ENCODE measurements at regions not wholly inside any gene's neighbourhood (a gene's known extent, or its start where the extent isn't known, plus 50 kb on each side); places are given as distances from the start of the nearest gene placed in this dataset.

- no peak for DNase-seq
- H4K91ac ChIP-seq (ENCODE audit: low read depth, low read length): no peak overlapping the region
Observed at GRCh38 chr18:28766721-28767120, 589.8 kb upstream of the CDH2 start.

GRCh38 chr18:28766027-28766426 is 589.1 kb upstream of the CDH2 start:
- no peak overlapping the region for H4K8ac ChIP-seq (ENCODE audit: low read depth, low read length)
- H3K9ac ChIP-seq (ENCODE audit: low read length): no peak overlapping the region
- H2AFZ ChIP-seq (ENCODE audit: insufficient read depth, low read length, poor library complexity): no peak overlapping the region
- no peak overlapping the region for H3K4me3 ChIP-seq (ENCODE audit: low read depth, low read length)
- no peaks in the 10 kb centered on the region for H3K27me3 ChIP-seq (ENCODE audit: insufficient read depth, low read length)
- H3K79me1 ChIP-seq (ENCODE audit: low read length): no peaks in the 10 kb centered on the region
- DNase-seq: no peak
- no peak overlapping the region for H3K4ac ChIP-seq (ENCODE audit: low read depth, low read length)
- H3K18ac ChIP-seq (ENCODE audit: low read length): no peak overlapping the region
- no peak overlapping the region for H2BK12ac ChIP-seq (ENCODE audit: low read length)
- no peak overlapping the region for H2BK5ac ChIP-seq (ENCODE audit: low read depth, low read length, poor library complexity)
- no peaks in the 10 kb centered on the region for H3K4me1 ChIP-seq (ENCODE audit: control insufficient read depth in 1 of 2, insufficient read depth in 2 of 2, low read length in 2 of 2)
- no peaks in the 10 kb centered on the region for H3K9me3 ChIP-seq (ENCODE audit: insufficient read depth, low read depth, low read length)
- no peak overlapping the region for H4K91ac ChIP-seq (ENCODE audit: low read depth, low read length)
- no peaks in the 10 kb centered on the region for H3K36me3 ChIP-seq (ENCODE audit: control insufficient read depth in 1 of 2, insufficient read depth in 2 of 2, low read length in 2 of 2)
- no peak overlapping the region for H4K12ac ChIP-seq (ENCODE audit: low read depth, low read length)
- no peak overlapping the region for H2BK120ac ChIP-seq (ENCODE audit: insufficient read depth, low read length, poor library complexity)
- H3K14ac ChIP-seq (ENCODE audit: low read length): no peak overlapping the region
- no peak overlapping the region for H3K23ac ChIP-seq (ENCODE audit: low read length)
- WGBS (ENCODE audit: extremely low coverage, insufficient coverage, insufficient read length): no CpG with 5 or more reads among the region's 2 CpGs
- H3K79me2 ChIP-seq (ENCODE audit: control insufficient read depth, insufficient read depth, low read length, poor library complexity): no peaks in the 10 kb centered on the region
- H3K27ac ChIP-seq (ENCODE audit: low read depth, low read length): no peak overlapping the region
- no peak overlapping the region for H2AK5ac ChIP-seq (ENCODE audit: low read length)
- no peak overlapping the region for H3K4me2 ChIP-seq (ENCODE audit: low read length)

More at GRCh38 chr18:28766721-28767120, 589.8 kb upstream of the CDH2 start:
- no peaks in the 10 kb centered on the region for H3K4me1 ChIP-seq (ENCODE audit: control insufficient read depth in 1 of 2, insufficient read depth in 2 of 2, low read length in 2 of 2)
- H3K4ac ChIP-seq (ENCODE audit: low read depth, low read length): no peak overlapping the region
- no peak overlapping the region for H2BK120ac ChIP-seq (ENCODE audit: insufficient read depth, low read length, poor library complexity)
- no peak overlapping the region for H3K9ac ChIP-seq (ENCODE audit: low read length)
- no peak overlapping the region for H4K12ac ChIP-seq (ENCODE audit: low read depth, low read length)
- H3K36me3 ChIP-seq (ENCODE audit: control insufficient read depth in 1 of 2, insufficient read depth in 2 of 2, low read length in 2 of 2): no peaks in the 10 kb centered on the region
- no peak overlapping the region for H2BK12ac ChIP-seq (ENCODE audit: low read length)
- no peaks in the 10 kb centered on the region for H3K79me1 ChIP-seq (ENCODE audit: low read length)
- H3K9me3 ChIP-seq (ENCODE audit: insufficient read depth, low read depth, low read length): no peaks in the 10 kb centered on the region
- no peak overlapping the region for H3K4me3 ChIP-seq (ENCODE audit: low read depth, low read length)
- no peak overlapping the region for H2BK5ac ChIP-seq (ENCODE audit: low read depth, low read length, poor library complexity)
- no peak overlapping the region for H4K8ac ChIP-seq (ENCODE audit: low read depth, low read length)
- no peak overlapping the region for H3K23ac ChIP-seq (ENCODE audit: low read length)
- H3K79me2 ChIP-seq (ENCODE audit: control insufficient read depth, insufficient read depth, low read length, poor library complexity): no peaks in the 10 kb centered on the region
- H2AK5ac ChIP-seq (ENCODE audit: low read length): no peak overlapping the region
- H3K18ac ChIP-seq (ENCODE audit: low read length): no peak overlapping the region
- H3K14ac ChIP-seq (ENCODE audit: low read length): no peak overlapping the region
- no peak overlapping the region for H3K27ac ChIP-seq (ENCODE audit: low read depth, low read length)
- H2AFZ ChIP-seq (ENCODE audit: insufficient read depth, low read length, poor library complexity): no peak overlapping the region
- H3K27me3 ChIP-seq (ENCODE audit: insufficient read depth, low read length): no peaks in the 10 kb centered on the region
- no peak overlapping the region for H3K4me2 ChIP-seq (ENCODE audit: low read length)

- H3K14ac ChIP-seq (ENCODE audit: low read length): no peak overlapping the region
- H2BK12ac ChIP-seq (ENCODE audit: low read length): no peak overlapping the region
- H3K27ac ChIP-seq (ENCODE audit: low read depth, low read length): no peak overlapping the region
- no peak overlapping the region for H3K9ac ChIP-seq (ENCODE audit: low read length)
- DNase-seq: no peak
- no peak overlapping the region for H3K4me2 ChIP-seq (ENCODE audit: low read length)
- H3K27me3 ChIP-seq (ENCODE audit: insufficient read depth, low read length): no peaks in the 10 kb centered on the region
- no peak overlapping the region for H3K23ac ChIP-seq (ENCODE audit: low read length)
- no peaks in the 10 kb centered on the region for H3K9me3 ChIP-seq (ENCODE audit: insufficient read depth, low read depth, low read length)
- no peak overlapping the region for H3K18ac ChIP-seq (ENCODE audit: low read length)
- H3K79me2 ChIP-seq (ENCODE audit: control insufficient read depth, insufficient read depth, low read length, poor library complexity): no peaks in the 10 kb centered on the region
- H2AK5ac ChIP-seq (ENCODE audit: low read length): no peak overlapping the region
- H2AFZ ChIP-seq (ENCODE audit: insufficient read depth, low read length, poor library complexity): no peak overlapping the region
- no peak overlapping the region for H4K91ac ChIP-seq (ENCODE audit: low read depth, low read length)
- WGBS (ENCODE audit: extremely low coverage, insufficient coverage, insufficient read length): no CpG with 5 or more reads among the region's 5 CpGs
- no peak overlapping the region for H4K12ac ChIP-seq (ENCODE audit: low read depth, low read length)
- no peaks in the 10 kb centered on the region for H3K36me3 ChIP-seq (ENCODE audit: control insufficient read depth in 1 of 2, insufficient read depth in 2 of 2, low read length in 2 of 2)
- H3K79me1 ChIP-seq (ENCODE audit: low read length): no peaks in the 10 kb centered on the region
- H4K8ac ChIP-seq (ENCODE audit: low read depth, low read length): no peak overlapping the region
- H3K4me1 ChIP-seq (ENCODE audit: control insufficient read depth in 1 of 2, insufficient read depth in 2 of 2, low read length in 2 of 2): no peaks in the 10 kb centered on the region
- no peak overlapping the region for H2BK5ac ChIP-seq (ENCODE audit: low read depth, low read length, poor library complexity)
- H2BK120ac ChIP-seq (ENCODE audit: insufficient read depth, low read length, poor library complexity): no peak overlapping the region
- H3K4ac ChIP-seq (ENCODE audit: low read depth, low read length): no peak overlapping the region
- H3K4me3 ChIP-seq (ENCODE audit: low read depth, low read length): no peak overlapping the region
Observed at GRCh38 chr18:28760299-28760698, 583.4 kb upstream of the CDH2 start.

GRCh38 chr18:28757466-28758008 is 580.6 kb upstream of the CDH2 start:
- no peaks in the 10 kb centered on the region for H3K79me1 ChIP-seq (ENCODE audit: low read length)
- H3K4me1 ChIP-seq (ENCODE audit: control insufficient read depth in 1 of 2, insufficient read depth in 2 of 2, low read length in 2 of 2): no peaks in the 10 kb centered on the region
- no peak overlapping the region for H3K4ac ChIP-seq (ENCODE audit: low read depth, low read length)
- no peak overlapping the region for H3K27ac ChIP-seq (ENCODE audit: low read depth, low read length)
- no peaks in the 10 kb centered on the region for H3K79me2 ChIP-seq (ENCODE audit: control insufficient read depth, insufficient read depth, low read length, poor library complexity)
- no peaks in the 10 kb centered on the region for H3K36me3 ChIP-seq (ENCODE audit: control insufficient read depth in 1 of 2, insufficient read depth in 2 of 2, low read length in 2 of 2)
- H3K14ac ChIP-seq (ENCODE audit: low read length): no peak overlapping the region
- no peaks in the 10 kb centered on the region for H3K27me3 ChIP-seq (ENCODE audit: insufficient read depth, low read length)
- no peak overlapping the region for H2AK5ac ChIP-seq (ENCODE audit: low read length)
- WGBS (ENCODE audit: extremely low coverage, insufficient coverage, insufficient read length): no CpG with 5 or more reads among the region's 3 CpGs
- no peak overlapping the region for H3K9ac ChIP-seq (ENCODE audit: low read length)
- H3K23ac ChIP-seq (ENCODE audit: low read length): no peak overlapping the region
- no peak overlapping the region for H3K4me2 ChIP-seq (ENCODE audit: low read length)
- no peak overlapping the region for H4K91ac ChIP-seq (ENCODE audit: low read depth, low read length)
- no peak overlapping the region for H4K12ac ChIP-seq (ENCODE audit: low read depth, low read length)
- no peak overlapping the region for H4K8ac ChIP-seq (ENCODE audit: low read depth, low read length)
- no peak for DNase-seq
- no peak overlapping the region for H2BK120ac ChIP-seq (ENCODE audit: insufficient read depth, low read length, poor library complexity)
- no peak overlapping the region for H2BK5ac ChIP-seq (ENCODE audit: low read depth, low read length, poor library complexity)
- H3K4me3 ChIP-seq (ENCODE audit: low read depth, low read length): no peak overlapping the region
- no peak overlapping the region for H2BK12ac ChIP-seq (ENCODE audit: low read length)
- no peak overlapping the region for H2AFZ ChIP-seq (ENCODE audit: insufficient read depth, low read length, poor library complexity)
- H3K18ac ChIP-seq (ENCODE audit: low read length): no peak overlapping the region
- no peaks in the 10 kb centered on the region for H3K9me3 ChIP-seq (ENCODE audit: insufficient read depth, low read depth, low read length)
